ENCODE measurements at regions not wholly inside any gene's neighbourhood (a gene's known extent, or its start where the extent isn't known, plus 50 kb on each side); places are given as distances from the start of the nearest gene placed in this dataset.

GRCh38 chr6:19399406-19399805, 437.8 kb upstream of the ID4 start:
- TF ChIP-seq CTCF (IDR thresholded peaks at IDR 0.05; ENCODE audit: insufficient read depth, low read length, poor library complexity, severe bottlenecking), result no peak
- no peak for TF ChIP-seq EZH2phosphoT487 (conservative IDR thresholded peaks at IDR 0.05; ENCODE audit: low read length)
